H9 (cell line): ENCODE measurements at regions not wholly inside any gene's neighbourhood (a gene's known extent, or its start where the extent isn't known, plus 50 kb on each side); places are given as distances from the start of the nearest gene placed in this dataset.

ENCODE experiments used
- DNase-seq: peaks from one replicate; pipeline ENCODE4 v3.0.0-alpha.2; 2017
- H2AFZ ChIP-seq: one replicate; pipeline ENCODE4 v1.6.1; 2013; ENCODE audit warnings: mild to moderate bottlenecking, low read length, control low read depth, moderate library complexity
- H2AK5ac ChIP-seq: 2 replicates; pipeline ENCODE4 v1.6.1; 2013; ENCODE audit warnings: low read length, control low read depth, mixed read lengths; ENCODE audit not compliant: insufficient read length
- H2BK120ac ChIP-seq: one replicate; pipeline ENCODE4 v1.6.1; 2013; ENCODE audit warnings: low read depth, mild to moderate bottlenecking, low read length, control low read depth, inconsistent platforms; ENCODE audit not compliant: poor library complexity, severe bottlenecking
- H2BK12ac ChIP-seq: 2 replicates; pipeline ENCODE4 v1.6.1; 2013; ENCODE audit warnings: low read length, control low read depth, mixed read lengths, low read depth; ENCODE audit not compliant: insufficient read length
- H2BK15ac ChIP-seq: 2 replicates; pipeline ENCODE4 v1.6.1; 2013; ENCODE audit warnings: low read depth, low read length, control low read depth
- H2BK20ac ChIP-seq: one replicate; pipeline ENCODE4 v1.6.1; 2013; ENCODE audit warnings: low read depth, mild to moderate bottlenecking, low read length, control low read depth, inconsistent platforms; ENCODE audit not compliant: poor library complexity, severe bottlenecking
- H2BK5ac ChIP-seq: 2 replicates; pipeline ENCODE4 v1.6.1; 2013; ENCODE audit warnings: low read length, control low read depth, mixed read lengths; ENCODE audit not compliant: insufficient read length
- H3K14ac ChIP-seq: 2 replicates; pipeline ENCODE4 v1.6.1; 2013; ENCODE audit warnings: low read length, control low read depth; ENCODE audit not compliant: insufficient read depth
- H3K18ac ChIP-seq: 2 replicates; pipeline ENCODE4 v1.6.1; 2013; ENCODE audit warnings: low read depth, mild to moderate bottlenecking, mixed read lengths, low read length, control low read depth; ENCODE audit not compliant: insufficient read length
- H3K23ac ChIP-seq: 2 replicates; pipeline ENCODE4 v1.6.1; 2013; ENCODE audit warnings: low read length, control low read depth, mixed read lengths, low read depth; ENCODE audit not compliant: insufficient read length
- H3K23me2 ChIP-seq: 2 replicates; pipeline ENCODE4 v1.6.1; 2013; ENCODE audit warnings: low read depth, mild to moderate bottlenecking, mixed read lengths, low read length, control low read depth; ENCODE audit not compliant: insufficient read length, poor library complexity, severe bottlenecking
- H3K27ac ChIP-seq: 2 replicates; pipeline ENCODE4 v1.5.1; 2013; ENCODE audit warnings: low read length, control low read depth, mixed read lengths, low read depth; ENCODE audit not compliant: insufficient read length
- H3K27me3 ChIP-seq: 2 replicates; pipeline ENCODE4 v1.6.1; 2013; ENCODE audit warnings: low read length, control low read depth, inconsistent platforms; ENCODE audit not compliant: insufficient read depth
- H3K4ac ChIP-seq: 2 replicates; pipeline ENCODE4 v1.6.1; 2013; ENCODE audit warnings: low read depth, mild to moderate bottlenecking, control low read depth, inconsistent platforms, low read length, moderate library complexity
- H3K4me1 ChIP-seq: 2 replicates; pipeline ENCODE4 v1.6.1; 2013; ENCODE audit warnings: low read length, control low read depth, inconsistent platforms; ENCODE audit not compliant: insufficient read depth
- H3K4me2 ChIP-seq: 2 replicates; pipeline ENCODE4 v1.6.1; 2013; ENCODE audit warnings: low read length, control low read depth, mixed read lengths; ENCODE audit not compliant: insufficient read length, insufficient read depth
- H3K56ac ChIP-seq: 2 replicates; pipeline ENCODE4 v1.6.1; 2013; ENCODE audit warnings: low read depth, mild to moderate bottlenecking, mixed read lengths, low read length, control low read depth; ENCODE audit not compliant: insufficient read length
- H3K79me1 ChIP-seq: 2 replicates; pipeline ENCODE4 v1.6.1; 2013; ENCODE audit warnings: low read depth, mild to moderate bottlenecking, moderate library complexity, low read length, control low read depth, inconsistent platforms; ENCODE audit not compliant: insufficient read depth, poor library complexity, severe bottlenecking
- H3K79me2 ChIP-seq: 2 replicates; pipeline ENCODE4 v1.6.1; 2013; ENCODE audit warnings: low read length, control low read depth, inconsistent platforms; ENCODE audit not compliant: insufficient read depth
- H3K9ac ChIP-seq: 2 replicates; pipeline ENCODE4 v1.6.1; 2013; ENCODE audit warnings: low read length, control low read depth, mixed read lengths; ENCODE audit not compliant: insufficient read length; ENCODE audit errors: extremely low read depth
- H3K9me3 ChIP-seq: one replicate; pipeline ENCODE4 v1.6.1; 2013; ENCODE audit warnings: low read depth, low read length, inconsistent platforms; ENCODE audit not compliant: control insufficient read depth
- H3T11ph ChIP-seq: one replicate; pipeline ENCODE4 v1.6.1; 2013; ENCODE audit warnings: mild to moderate bottlenecking, low read length, control low read depth, inconsistent platforms
- H4K20me1 ChIP-seq: one replicate; pipeline ENCODE4 v1.6.1; 2013; ENCODE audit not compliant: control insufficient read depth, insufficient read length, insufficient read depth
- H4K5ac ChIP-seq: 2 replicates; pipeline ENCODE4 v1.6.1; 2013; ENCODE audit warnings: low read depth, mild to moderate bottlenecking, mixed read lengths, low read length, control low read depth; ENCODE audit not compliant: insufficient read length
- H4K8ac ChIP-seq: replicated peaks from 2 replicates; pipeline ENCODE4 v1.6.1; 2013; ENCODE audit warnings: low read length, control low read depth, mixed read lengths, low read depth; ENCODE audit not compliant: insufficient read length
- H4K91ac ChIP-seq: 2 replicates; pipeline ENCODE4 v1.6.1; 2013; ENCODE audit warnings: low read depth, mild to moderate bottlenecking, moderate library complexity, mixed read lengths, low read length, control low read depth; ENCODE audit not compliant: insufficient read length
- H3K27ac Mint-ChIP-seq, 3 experiments: 2 replicates in 2 of 3; 3 replicates in 1 of 3; pipeline ENCODE4 v1.8.0; 2020 to 2021; ENCODE audit warnings: mixed read lengths in 3 of 3, mild to moderate bottlenecking in 1 of 3, moderate library complexity in 1 of 3
- H3K27me3 Mint-ChIP-seq: 2 replicates; pipeline ENCODE4 v1.8.0; 2021; ENCODE audit warnings: low read depth, mild to moderate bottlenecking, moderate library complexity, mixed read lengths
- H3K36me3 Mint-ChIP-seq, 3 experiments: 2 replicates in 2 of 3; 3 replicates in 1 of 3; pipeline ENCODE4 v1.8.0; 2020 to 2021; ENCODE audit warnings: low read depth in 3 of 3, mixed read lengths in 3 of 3; ENCODE audit not compliant: insufficient read depth in 1 of 3
- H3K4me1 Mint-ChIP-seq, 2 experiments: 2 replicates each; pipeline ENCODE4 v1.8.0; 2020; ENCODE audit warnings: mixed read lengths in 2 of 2
- H3K4me3 Mint-ChIP-seq, 2 experiments: 2 replicates in 1 of 2; 3 replicates in 1 of 2; pipeline ENCODE4 v1.8.0; 2020 to 2021; ENCODE audit warnings: mild to moderate bottlenecking in 2 of 2, mixed read lengths in 2 of 2, moderate library complexity in 1 of 2
- H3K9me3 Mint-ChIP-seq, 2 experiments: 2 replicates in 1 of 2; 3 replicates in 1 of 2; pipeline ENCODE4 v1.8.0; 2020; ENCODE audit warnings: mild to moderate bottlenecking in 2 of 2, mixed read lengths in 2 of 2, moderate library complexity in 1 of 2
- CTCF ChIP-seq: fragments of 200-600 bp; sonication (generic); conservative IDR thresholded peaks from 3 replicates; pipeline ENCODE4 v1.8.0; 2021; ENCODE audit warnings: antibody characterized with exemption, mild to moderate bottlenecking
- WGBS: extraction: QIAGEN DNeasy Blood & Tissue Kit; methylation state at CpG from one replicate; pipeline ENCODE4 v1.1.7; 2013; ENCODE audit warnings: missing lambda C conversion rate, low lambda C conversion rate, mixed read lengths; ENCODE audit not compliant: insufficient read length; ENCODE audit errors: extremely low coverage; 5-methylcytosine and 5-hydroxymethylcytosine counted together

GRCh38 chr7:12907774-12908173 is 220.3 kb downstream of the ARL4A start:
- peaks cover 4% of the 10 kb centered on the region in 2 experiments; a peak in 2 of 4 replicates for H3K4me1 Mint-ChIP-seq
- H3K23ac ChIP-seq = no peak overlapping the region
- H2AK5ac ChIP-seq = no peak overlapping the region
- H4K8ac ChIP-seq = no peak overlapping the region
- no CpG with 5 or more reads among the region's 2 CpGs for WGBS
- H2BK12ac ChIP-seq = no peak overlapping the region
- no peak overlapping the region for H2BK120ac ChIP-seq
- H4K91ac ChIP-seq = no peak overlapping the region
- no peaks in the 10 kb centered on the region for H3K79me2 ChIP-seq
- H2BK15ac ChIP-seq = no peak overlapping the region
- no peak overlapping the region for H3K4me2 ChIP-seq
- H3K27ac ChIP-seq = no peak overlapping the region
- H3K9me3 ChIP-seq = no peaks in the 10 kb centered on the region
- no peaks in the 10 kb centered on the region for H4K20me1 ChIP-seq
- H3K23me2 ChIP-seq = no peaks in the 10 kb centered on the region
- no peak overlapping the region for H4K5ac ChIP-seq
- no peak overlapping the region for H3K4me3 Mint-ChIP-seq
- DNase-seq = no peak
- no peak overlapping the region for H3K27ac Mint-ChIP-seq
- no peak for TF ChIP-seq CTCF
- H3K4me1 ChIP-seq = no peaks in the 10 kb centered on the region
- H2BK5ac ChIP-seq = no peak overlapping the region
- H3K27me3 Mint-ChIP-seq = no peaks in the 10 kb centered on the region; the same call in 1 of the 2 replicates
- no peaks in the 10 kb centered on the region for H3K9me3 Mint-ChIP-seq
- no peak overlapping the region for H3K9ac ChIP-seq
- no peak overlapping the region for H2BK20ac ChIP-seq
- H3K27me3 ChIP-seq = no peaks in the 10 kb centered on the region
- H3K79me1 ChIP-seq = no peaks in the 10 kb centered on the region
- no peak overlapping the region for H3K4ac ChIP-seq
- H3K18ac ChIP-seq = no peak overlapping the region
- no peak overlapping the region for H2AFZ ChIP-seq
- H3K36me3 Mint-ChIP-seq = no peaks in the 10 kb centered on the region
- H3T11ph ChIP-seq = no peak overlapping the region
- H3K56ac ChIP-seq = no peak overlapping the region
- H3K14ac ChIP-seq = no peak overlapping the region
